Thyroid gland (tissue), 4 donors: ENCODE measurements at regions not wholly inside any gene's neighbourhood (a gene's known extent, or its start where the extent isn't known, plus 50 kb on each side); places are given as distances from the start of the nearest gene placed in this dataset.
"Not testable (repeated sequence)": the region's sequence is repeated elsewhere in the genome, so short reads cannot be mapped to it uniquely, and the experiment has no call there.

Experiments
- DNase-seq, 2 donors: peaks; one replicate each; pipeline ENCODE4 v3.0.0-alpha.2; 2019
- H3K27ac ChIP-seq, 3 donors: fragments of 200-600 bp; sonication (generic); 1 replicate in 2 of 3; 2 replicates in 1 of 3; pipeline ENCODE4 v1.5.1; 2016 to 2019; ENCODE audit warnings: mild to moderate bottlenecking in 1 of 3, moderate library complexity in 1 of 3
- H3K27me3 ChIP-seq: fragments of 200-600 bp; sonication (generic); one replicate; pipeline ENCODE4 v1.5.1; 2019
- H3K36me3 ChIP-seq, 2 donors: fragments of 200-600 bp; sonication (generic); one replicate each; pipeline ENCODE4 v1.5.1; 2016 to 2019
- H3K4me1 ChIP-seq, 2 donors: fragments of 200-600 bp; sonication (generic); one replicate each; pipeline ENCODE4 v1.5.1; 2017 to 2019
- H3K4me3 ChIP-seq, 3 donors: fragments of 200-600 bp; sonication (generic); replicated peaks in 1 of 3; 1 replicate in 2 of 3; 2 replicates in 1 of 3; pipeline ENCODE4 v1.5.1; 2016; ENCODE audit warnings: mild to moderate bottlenecking in 1 of 3
- H3K9me3 ChIP-seq: fragments of 200-600 bp; sonication (generic); one replicate; pipeline ENCODE4 v1.5.1; 2017
- CTCF ChIP-seq, 6 experiments: fragments of 200-600 bp in 3 of 6; fragments of 450-650 bp in 3 of 6; sonication (generic) in 3 of 6; IDR thresholded peaks; one replicate each; pipeline ENCODE4 v1.5.1; 2016 to 2019; ENCODE audit warnings: antibody characterized with exemption in 6 of 6, mild to moderate bottlenecking in 2 of 6, inconsistent platforms in 1 of 6, moderate library complexity in 1 of 6
- POLR2A ChIP-seq, 2 donors: fragments of 450-650 bp; IDR thresholded peaks; one replicate each; pipeline ENCODE4 v1.6.1; 2017; ENCODE audit warnings: antibody characterized with exemption in 2 of 2, mild to moderate bottlenecking in 2 of 2, moderate library complexity in 1 of 2
- WGBS, 2 donors: methylation state at CpG; one replicate each; pipeline ENCODE4 v1.1.5; 2017; 5-methylcytosine and 5-hydroxymethylcytosine counted together
- intact Hi-C: fragments of 100-400 bp; cut with DNase I; formaldehyde crosslinking; loops from one replicate; pipeline ENCODE4 v1.15.1; 2023

GRCh38 chr7:140273417-140273816 lies 96.6 kb upstream of the KDM7A start:
- Histone ChIP-seq H3K27me3 (no peaks in the 10 kb centered on the region), H3K4me1 (no peaks in the 10 kb centered on the region), H3K27ac (no peak overlapping the region), H3K9me3 (no peaks in the 10 kb centered on the region), H3K36me3 (no peaks in the 10 kb centered on the region), H3K4me3 (no peak overlapping the region)
- intact Hi-C loops = no loop called here
- TF ChIP-seq POLR2A (IDR thresholded peaks at IDR 0.05) = no peak
- TF ChIP-seq CTCF (IDR thresholded peaks at IDR 0.05) = no peak
- WGBS, 2 donors = 91 to 92% methylated on average over 6 of the region's 8 CpGs
- no peak for DNase-seq

- WGBS, 2 donors = 95 to 99% methylated on average over 10 of the region's 16 CpGs
These were observed 94.8 kb upstream of the KDM7A start for GRCh38 chr7:140271643-140271968.

GRCh38 chr7:140269004-140269638 lies 92.3 kb upstream of the KDM7A start:
- Histone ChIP-seq H3K27ac (no peak overlapping the region), H3K9me3 (no peaks in the 10 kb centered on the region), H3K36me3 (no peaks in the 10 kb centered on the region), H3K4me3 (no peak overlapping the region), H3K4me1 (no peaks in the 10 kb centered on the region), H3K27me3 (no peaks in the 10 kb centered on the region)
- 92 to 95% methylated on average over 6 of the region's 6 CpGs for WGBS, 2 donors
- no peak for TF ChIP-seq POLR2A (IDR thresholded peaks at IDR 0.05)
- TF ChIP-seq CTCF (IDR thresholded peaks at IDR 0.05) = no peak
- intact Hi-C loops = no loop called here
- no peak for DNase-seq

More at GRCh38 chr7:140271643-140271968, 94.8 kb upstream of the KDM7A start:
- H3K9me3 ChIP-seq, H3K4me1 ChIP-seq, H3K27ac ChIP-seq, DNase-seq, H3K4me3 ChIP-seq, H3K36me3 ChIP-seq, intact Hi-C loops, H3K27me3 ChIP-seq: not testable (repeated sequence)

- H3K4me3 ChIP-seq = no peak overlapping the region
- no peaks in the 10 kb centered on the region for H3K36me3 ChIP-seq
- no peak for DNase-seq
- TF ChIP-seq POLR2A (IDR thresholded peaks at IDR 0.05) (no peak), CTCF (IDR thresholded peaks at IDR 0.05) (no peak)
- no peaks in the 10 kb centered on the region for H3K27me3 ChIP-seq
- H3K4me1 ChIP-seq = no peaks in the 10 kb centered on the region
- no peak overlapping the region for H3K27ac ChIP-seq
- no peaks in the 10 kb centered on the region for H3K9me3 ChIP-seq
- WGBS, 2 donors = 84 to 90% methylated on average over 11 of the region's 11 CpGs
- intact Hi-C loops = no loop called here
These were observed 90.8 kb upstream of the KDM7A start for GRCh38 chr7:140267381-140268226.

- Histone ChIP-seq H3K4me3 (no peak overlapping the region), H3K27me3 (no peaks in the 10 kb centered on the region), H3K36me3 (no peaks in the 10 kb centered on the region), H3K27ac (no peak overlapping the region), H3K4me1 (no peaks in the 10 kb centered on the region), H3K9me3 (no peaks in the 10 kb centered on the region)
- no peak for DNase-seq
- WGBS, 2 donors = 78 to 80% methylated on average over 6 of the region's 6 CpGs
- intact Hi-C loops = no loop called here
- TF ChIP-seq CTCF (IDR thresholded peaks at IDR 0.05) = no peak
- TF ChIP-seq POLR2A (IDR thresholded peaks at IDR 0.05) = no peak
These were observed 86.5 kb upstream of the KDM7A start for GRCh38 chr7:140263277-140263676.
